HG03097 (cell line): ENCODE measurements at regions not wholly inside any gene's neighbourhood (a gene's known extent, or its start where the extent isn't known, plus 50 kb on each side); places are given as distances from the start of the nearest gene placed in this dataset.
"Not testable (repeated sequence)": the region's sequence is repeated elsewhere in the genome, so short reads cannot be mapped to it uniquely, and the experiment has no call there.

Experiments used
- ATAC-seq: cut with Tn5 transposase; IDR thresholded peaks from one replicate; pipeline ENCODE4 v1.9.1; 2021; ENCODE audit not compliant: unreplicated experiment, low FRiP score

- no peak for ATAC-seq
Measured at GRCh38 chr6:115575285-115575684, 485.4 kb downstream of the FRK start.

- ATAC-seq: no peak
Measured at GRCh38 chr6:115573861-115574260, 486.8 kb downstream of the FRK start.

- ATAC-seq: no peak
Measured at GRCh38 chr6:115570331-115570730, 490.4 kb downstream of the FRK start.

- no peak for ATAC-seq
Measured at GRCh38 chr6:115554060-115554459, 506.6 kb downstream of the FRK start.

GRCh38 chr6:115551527-115551926 lies 509.2 kb downstream of the FRK start:
- ATAC-seq: no peak

GRCh38 chr6:115545672-115545986 lies 515.1 kb downstream of the FRK start:
- no peak for ATAC-seq

GRCh38 chr6:115544765-115545671 lies 515.7 kb downstream of the FRK start:
- no peak for ATAC-seq

GRCh38 chr6:115540077-115540869 lies 520.4 kb downstream of the FRK start:
- ATAC-seq: no peak

- no peak for ATAC-seq
Measured at GRCh38 chr6:115539531-115539930, 521.2 kb downstream of the FRK start.

- ATAC-seq: no peak
Measured at GRCh38 chr6:115524821-115525220, 535.9 kb downstream of the FRK start.

- not testable (repeated sequence) for ATAC-seq
Measured at GRCh38 chr6:115521747-115522146, 538.9 kb downstream of the FRK start.

GRCh38 chr6:115514656-115515055 lies 546.0 kb downstream of the FRK start:
- no peak for ATAC-seq

- no peak for ATAC-seq
Measured at GRCh38 chr6:115512923-115513322, 547.8 kb downstream of the FRK start.

- ATAC-seq: no peak
Measured at GRCh38 chr6:115511771-115512170, 548.9 kb downstream of the FRK start.

GRCh38 chr6:115502432-115502831 lies 558.3 kb downstream of the FRK start:
- ATAC-seq: not testable (repeated sequence)

- ATAC-seq: no peak
Measured at GRCh38 chr6:115495184-115495583, 565.5 kb downstream of the FRK start.

- ATAC-seq: no peak
Measured at GRCh38 chr6:115487331-115487730, 573.4 kb downstream of the FRK start.

GRCh38 chr6:115485400-115485799 lies 575.3 kb downstream of the FRK start:
- ATAC-seq: no peak

GRCh38 chr6:115480543-115480942 lies 580.1 kb downstream of the FRK start:
- not testable (repeated sequence) for ATAC-seq

GRCh38 chr6:115474443-115475041 lies 586.1 kb downstream of the FRK start:
- no peak for ATAC-seq

- ATAC-seq: no peak
Measured at GRCh38 chr6:115468272-115469005, 592.3 kb downstream of the FRK start.
